Neural progenitor cell (in vitro differentiated cells): ENCODE measurements at regions not wholly inside any gene's neighbourhood (a gene's known extent, or its start where the extent isn't known, plus 50 kb on each side); places are given as distances from the start of the nearest gene placed in this dataset.

Experiments
- DNase-seq: peaks from one replicate; pipeline ENCODE4 v3.0.0-alpha.2; 2016; ENCODE audit warnings: low spot score
- H2AFZ ChIP-seq: fragments of 200-600 bp; sonication (generic); replicated peaks from 2 replicates; pipeline ENCODE4 v1.6.1; 2016; ENCODE audit warnings: antibody characterized with exemption
- H3F3A ChIP-seq: fragments of 200-600 bp; sonication (generic); 2 replicates; pipeline ENCODE4 v1.6.1; 2016; ENCODE audit warnings: antibody characterized with exemption, low read depth
- H3K27ac ChIP-seq: fragments of 200-600 bp; sonication (generic); 2 replicates; pipeline ENCODE4 v1.5.1; 2016; ENCODE audit warnings: mild to moderate bottlenecking
- H3K27me3 ChIP-seq: fragments of 200-600 bp; sonication (generic); 2 replicates; pipeline ENCODE4 v1.6.1; 2016; ENCODE audit warnings: mild to moderate bottlenecking, moderate library complexity
- H3K36me3 ChIP-seq: fragments of 200-600 bp; sonication (generic); 2 replicates; pipeline ENCODE4 v1.5.1; 2016
- H3K4me1 ChIP-seq: fragments of 200-600 bp; sonication (generic); 2 replicates; pipeline ENCODE4 v1.6.1; 2016; ENCODE audit warnings: mixed run types
- H3K4me2 ChIP-seq: fragments of 200-600 bp; sonication (generic); 2 replicates; pipeline ENCODE4 v1.6.1; 2016
- H3K4me3 ChIP-seq: fragments of 200-600 bp; sonication (generic); 2 replicates; pipeline ENCODE4 v1.5.1; 2016
- H3K79me2 ChIP-seq: fragments of 200-600 bp; sonication (generic); 2 replicates; pipeline ENCODE4 v1.6.1; 2016; ENCODE audit warnings: low read depth
- H3K9ac ChIP-seq: fragments of 200-600 bp; sonication (generic); 2 replicates; pipeline ENCODE4 v1.6.1; 2016
- H3K9me3 ChIP-seq: fragments of 200-600 bp; sonication (generic); 2 replicates; pipeline ENCODE4 v1.5.1; 2016; ENCODE audit warnings: low read depth
- H4K20me1 ChIP-seq: fragments of 200-600 bp; sonication (generic); 2 replicates; pipeline ENCODE4 v1.6.1; 2016; ENCODE audit warnings: low read depth
- H3K27ac Mint-ChIP-seq: 3 replicates; pipeline ENCODE4 v1.8.0; 2021; ENCODE audit warnings: mixed read lengths
- H3K27me3 Mint-ChIP-seq: 2 replicates; pipeline ENCODE4 v1.8.0; 2022; ENCODE audit warnings: low read depth, mild to moderate bottlenecking, inconsistent platforms, moderate library complexity, mixed read lengths; ENCODE audit not compliant: insufficient read depth
- H3K36me3 Mint-ChIP-seq: 3 replicates; pipeline ENCODE4 v1.8.0; 2021; ENCODE audit warnings: mixed read lengths
- H3K4me1 Mint-ChIP-seq: 3 replicates; pipeline ENCODE4 v1.8.0; 2021; ENCODE audit warnings: mixed read lengths
- H3K4me3 Mint-ChIP-seq: 3 replicates; pipeline ENCODE4 v1.8.0; 2021; ENCODE audit warnings: mild to moderate bottlenecking, moderate library complexity, mixed read lengths
- H3K9me3 Mint-ChIP-seq: 3 replicates; pipeline ENCODE4 v1.8.0; 2020; ENCODE audit warnings: mixed read lengths
- EZH2 ChIP-seq: fragments of 200-600 bp; sonication (generic); IDR thresholded peaks from 2 replicates; pipeline ENCODE4 v1.6.1; 2017; ENCODE audit warnings: antibody characterized with exemption, mild to moderate bottlenecking, moderate library complexity
- EZH2phosphoT487 ChIP-seq: fragments of 200-600 bp; sonication (generic); IDR thresholded peaks from 2 replicates; pipeline ENCODE4 v1.6.1; 2017; ENCODE audit warnings: antibody characterized with exemption
- TF ChIP-seq, protein P1 (sequence below): fragments of 200-600 bp; sonication (generic); IDR thresholded peaks from 2 replicates; pipeline ENCODE4 v1.5.1; 2017; ENCODE audit warnings: antibody characterized with exemption, mild to moderate bottlenecking

DNA sequence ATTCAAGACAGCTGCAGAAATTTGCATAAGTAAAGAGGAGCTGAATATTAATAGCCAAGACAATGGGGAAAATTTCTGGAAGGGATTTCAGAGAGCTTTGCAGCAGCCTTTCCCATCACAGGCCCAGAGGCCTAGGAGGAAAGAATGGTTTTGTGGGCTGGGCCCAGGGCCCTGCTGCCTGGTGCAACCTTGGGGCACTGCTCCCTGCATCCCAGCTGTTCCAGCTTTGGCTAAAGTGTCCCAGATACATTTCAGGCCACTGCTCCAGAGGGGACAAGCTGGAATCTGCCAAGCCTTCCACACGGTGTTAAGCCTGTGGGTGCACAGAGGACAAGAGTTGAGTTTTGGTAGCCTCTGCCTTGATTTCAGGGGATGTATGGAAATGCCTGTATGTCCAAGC is 185.6 kb upstream of the SFRP2 start:
- Histone ChIP-seq H3F3A (no peaks in the 10 kb centered on the region), H3K36me3 (no peaks in the 10 kb centered on the region), H3K4me1 (no peaks in the 10 kb centered on the region), H3K9ac (no peak overlapping the region), H4K20me1 (no peaks in the 10 kb centered on the region), H2AFZ (no peak overlapping the region), H3K4me3 (no peak overlapping the region), H3K27ac (no peak overlapping the region), H3K27me3 (no peaks in the 10 kb centered on the region), H3K79me2 (no peaks in the 10 kb centered on the region), H3K9me3 (no peaks in the 10 kb centered on the region), H3K4me2 (no peak overlapping the region)
- no peak overlapping the region for H3K27ac Mint-ChIP-seq
- peaks cover 52% of the 10 kb centered on the region for H3K9me3 Mint-ChIP-seq
- peaks cover 38% of the 10 kb centered on the region for H3K36me3 Mint-ChIP-seq
- no peaks in the 10 kb centered on the region for H3K4me1 Mint-ChIP-seq
- TF ChIP-seq EZH2 (no peak), EZH2phosphoT487 (no peak)
- TF ChIP-seq, protein P1, sequence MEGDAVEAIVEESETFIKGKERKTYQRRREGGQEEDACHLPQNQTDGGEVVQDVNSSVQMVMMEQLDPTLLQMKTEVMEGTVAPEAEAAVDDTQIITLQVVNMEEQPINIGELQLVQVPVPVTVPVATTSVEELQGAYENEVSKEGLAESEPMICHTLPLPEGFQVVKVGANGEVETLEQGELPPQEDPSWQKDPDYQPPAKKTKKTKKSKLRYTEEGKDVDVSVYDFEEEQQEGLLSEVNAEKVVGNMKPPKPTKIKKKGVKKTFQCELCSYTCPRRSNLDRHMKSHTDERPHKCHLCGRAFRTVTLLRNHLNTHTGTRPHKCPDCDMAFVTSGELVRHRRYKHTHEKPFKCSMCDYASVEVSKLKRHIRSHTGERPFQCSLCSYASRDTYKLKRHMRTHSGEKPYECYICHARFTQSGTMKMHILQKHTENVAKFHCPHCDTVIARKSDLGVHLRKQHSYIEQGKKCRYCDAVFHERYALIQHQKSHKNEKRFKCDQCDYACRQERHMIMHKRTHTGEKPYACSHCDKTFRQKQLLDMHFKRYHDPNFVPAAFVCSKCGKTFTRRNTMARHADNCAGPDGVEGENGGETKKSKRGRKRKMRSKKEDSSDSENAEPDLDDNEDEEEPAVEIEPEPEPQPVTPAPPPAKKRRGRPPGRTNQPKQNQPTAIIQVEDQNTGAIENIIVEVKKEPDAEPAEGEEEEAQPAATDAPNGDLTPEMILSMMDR = no peak
- no peak for DNase-seq
- H3K27me3 Mint-ChIP-seq = no peaks in the 10 kb centered on the region
- no peak overlapping the region for H3K4me3 Mint-ChIP-seq

GRCh38 chr4:153973942-153974341 is 185.1 kb upstream of the SFRP2 start:
- H3K36me3 ChIP-seq = no peaks in the 10 kb centered on the region
- H3K27ac Mint-ChIP-seq = no peak overlapping the region
- H3K4me2 ChIP-seq = no peak overlapping the region
- H3K9ac ChIP-seq = no peak overlapping the region
- peaks cover 51% of the 10 kb centered on the region for H3K9me3 Mint-ChIP-seq
- TF ChIP-seq EZH2 = no peak
- TF ChIP-seq EZH2phosphoT487 = no peak
- TF ChIP-seq, protein P1 = no peak
- no peaks in the 10 kb centered on the region for H3K9me3 ChIP-seq
- H2AFZ ChIP-seq = no peak overlapping the region
- H3K4me1 Mint-ChIP-seq = no peaks in the 10 kb centered on the region
- no peaks in the 10 kb centered on the region for H4K20me1 ChIP-seq
- peaks cover 38% of the 10 kb centered on the region for H3K36me3 Mint-ChIP-seq
- H3K79me2 ChIP-seq = no peaks in the 10 kb centered on the region
- H3K4me3 Mint-ChIP-seq = no peak overlapping the region
- DNase-seq = no peak
- no peaks in the 10 kb centered on the region for H3K27me3 ChIP-seq
- H3K27me3 Mint-ChIP-seq = no peaks in the 10 kb centered on the region
- H3K4me3 ChIP-seq = no peak overlapping the region
- H3K27ac ChIP-seq = no peak overlapping the region
- H3K4me1 ChIP-seq = no peaks in the 10 kb centered on the region
- H3F3A ChIP-seq = no peaks in the 10 kb centered on the region

- no peak overlapping the region for H3K4me3 ChIP-seq
- no peak overlapping the region for H2AFZ ChIP-seq
- TF ChIP-seq EZH2 (no peak), EZH2phosphoT487 (no peak)
- TF ChIP-seq, protein P1 = no peak
- no peaks in the 10 kb centered on the region for H3K4me1 Mint-ChIP-seq
- DNase-seq = no peak
- H3K27me3 Mint-ChIP-seq = no peaks in the 10 kb centered on the region
- no peaks in the 10 kb centered on the region for H3K9me3 ChIP-seq
- H3K4me3 Mint-ChIP-seq = no peak overlapping the region
- no peak overlapping the region for H3K9ac ChIP-seq
- no peak overlapping the region for H3K27ac ChIP-seq
- H3K27ac Mint-ChIP-seq = no peak overlapping the region
- no peak overlapping the region for H3K4me2 ChIP-seq
- no peaks in the 10 kb centered on the region for H3K4me1 ChIP-seq
- no peaks in the 10 kb centered on the region for H3K36me3 ChIP-seq
- H3F3A ChIP-seq = no peaks in the 10 kb centered on the region
- H3K27me3 ChIP-seq = no peaks in the 10 kb centered on the region
- no peaks in the 10 kb centered on the region for H4K20me1 ChIP-seq
- peaks cover 41% of the 10 kb centered on the region for H3K36me3 Mint-ChIP-seq
- peaks cover 47% of the 10 kb centered on the region for H3K9me3 Mint-ChIP-seq
- H3K79me2 ChIP-seq = no peaks in the 10 kb centered on the region
These were observed 183.0 kb upstream of the SFRP2 start for GRCh38 chr4:153971899-153972298.
